HEK293 (cell line): ENCODE measurements at regions not wholly inside any gene's neighbourhood (a gene's known extent, or its start where the extent isn't known, plus 50 kb on each side); places are given as distances from the start of the nearest gene placed in this dataset.

Experiments
- AEBP2 ChIP-seq: fragments of 450-650 bp; formaldehyde crosslinking; IDR thresholded peaks from 2 replicates; pipeline ENCODE4 v1.5.1; 2016; ENCODE audit warnings: missing biosample characterization, missing genetic modification characterization, borderline replicate concordance
- GLIS2 ChIP-seq: fragments of 450-650 bp; formaldehyde crosslinking; IDR thresholded peaks from 2 replicates; pipeline ENCODE4 v1.5.1; 2016; ENCODE audit warnings: missing biosample characterization, missing genetic modification characterization
- REST ChIP-seq: fragments of 450-650 bp; formaldehyde crosslinking; IDR thresholded peaks from 2 replicates; pipeline ENCODE4 v1.5.1; 2016; ENCODE audit warnings: missing biosample characterization, missing genetic modification characterization
- ZBTB8A ChIP-seq: fragments of 450-650 bp; formaldehyde crosslinking; IDR thresholded peaks from 2 replicates; pipeline ENCODE4 v1.5.1; 2016; ENCODE audit warnings: missing biosample characterization, missing genetic modification characterization
- ZFHX2 ChIP-seq: fragments of 450-650 bp; formaldehyde crosslinking; conservative IDR thresholded peaks from 2 replicates; pipeline ENCODE4 v1.5.1; 2016; ENCODE audit warnings: missing biosample characterization, missing genetic modification characterization
- ZNF112 ChIP-seq: fragments of 450-650 bp; formaldehyde crosslinking; IDR thresholded peaks from 2 replicates; pipeline ENCODE4 v1.5.0; 2017; ENCODE audit warnings: missing biosample characterization, missing genetic modification characterization
- ZNF174 ChIP-seq: fragments of 450-650 bp; formaldehyde crosslinking; IDR thresholded peaks from 2 replicates; pipeline ENCODE4 v1.5.0; 2017; ENCODE audit warnings: missing biosample characterization, mild to moderate bottlenecking, missing genetic modification characterization
- ZNF184 ChIP-seq: fragments of 450-650 bp; IDR thresholded peaks from 2 replicates; pipeline ENCODE4 v1.5.1; 2018; ENCODE audit warnings: missing biosample characterization, mild to moderate bottlenecking, missing genetic modification characterization
- ZNF248 ChIP-seq: fragments of 450-650 bp; formaldehyde crosslinking; IDR thresholded peaks from 2 replicates; pipeline ENCODE4 v1.5.1; 2017; ENCODE audit warnings: missing biosample characterization, missing genetic modification characterization
- ZNF280C ChIP-seq: fragments of 450-650 bp; formaldehyde crosslinking; IDR thresholded peaks from 2 replicates; pipeline ENCODE4 v1.5.1; 2016; ENCODE audit warnings: missing biosample characterization, missing genetic modification characterization
- ZNF335 ChIP-seq: fragments of 450-650 bp; formaldehyde crosslinking; conservative IDR thresholded peaks from 2 replicates; pipeline ENCODE4 v1.5.1; 2016; ENCODE audit warnings: missing biosample characterization, missing genetic modification characterization
- ZNF48 ChIP-seq: fragments of 450-650 bp; formaldehyde crosslinking; IDR thresholded peaks from 2 replicates; pipeline ENCODE4 v1.5.1; 2016; ENCODE audit warnings: missing biosample characterization, missing genetic modification characterization
- ZNF549 ChIP-seq: fragments of 450-650 bp; IDR thresholded peaks from 2 replicates; pipeline ENCODE4 v1.5.1; 2018; ENCODE audit warnings: missing biosample characterization, missing genetic modification characterization, mild to moderate bottlenecking, inconsistent platforms, moderate library complexity
- ZNF596 ChIP-seq: fragments of 450-650 bp; IDR thresholded peaks from 2 replicates; pipeline ENCODE4 v1.5.0; 2018; ENCODE audit warnings: missing biosample characterization, mild to moderate bottlenecking, missing genetic modification characterization, moderate library complexity
- ZNF610 ChIP-seq: fragments of 450-650 bp; formaldehyde crosslinking; IDR thresholded peaks from 2 replicates; pipeline ENCODE4 v1.5.1; 2016; ENCODE audit warnings: missing biosample characterization, missing genetic modification characterization, borderline replicate concordance
- ZNF623 ChIP-seq: fragments of 450-650 bp; formaldehyde crosslinking; IDR thresholded peaks from 2 replicates; pipeline ENCODE4 v1.5.1; 2016; ENCODE audit warnings: missing biosample characterization, missing genetic modification characterization
- ZSCAN16 ChIP-seq: fragments of 450-650 bp; formaldehyde crosslinking; IDR thresholded peaks from 2 replicates; pipeline ENCODE4 v1.5.1; 2016; ENCODE audit warnings: missing biosample characterization, missing genetic modification characterization
- TF ChIP-seq, protein P1 (sequence below): fragments of 450-650 bp; formaldehyde crosslinking; IDR thresholded peaks from 2 replicates; pipeline ENCODE4 v1.5.1; 2016; ENCODE audit warnings: missing biosample characterization, missing genetic modification characterization, borderline replicate concordance
- TF ChIP-seq, protein P2 (sequence below): fragments of 450-650 bp; formaldehyde crosslinking; IDR thresholded peaks from 2 replicates; pipeline ENCODE4 v1.5.1; 2016; ENCODE audit warnings: missing biosample characterization, missing genetic modification characterization
- TF ChIP-seq, protein P3 (sequence below): fragments of 450-650 bp; formaldehyde crosslinking; IDR thresholded peaks from 2 replicates; pipeline ENCODE4 v1.5.1; 2016; ENCODE audit warnings: missing biosample characterization, missing genetic modification characterization
- TF ChIP-seq, protein P4 (sequence below): IDR thresholded peaks from 2 replicates; pipeline ENCODE4 v1.6.1; 2011; ENCODE audit warnings: mild to moderate bottlenecking, low read depth, low read length, borderline replicate concordance

- TF ChIP-seq, protein P1, sequence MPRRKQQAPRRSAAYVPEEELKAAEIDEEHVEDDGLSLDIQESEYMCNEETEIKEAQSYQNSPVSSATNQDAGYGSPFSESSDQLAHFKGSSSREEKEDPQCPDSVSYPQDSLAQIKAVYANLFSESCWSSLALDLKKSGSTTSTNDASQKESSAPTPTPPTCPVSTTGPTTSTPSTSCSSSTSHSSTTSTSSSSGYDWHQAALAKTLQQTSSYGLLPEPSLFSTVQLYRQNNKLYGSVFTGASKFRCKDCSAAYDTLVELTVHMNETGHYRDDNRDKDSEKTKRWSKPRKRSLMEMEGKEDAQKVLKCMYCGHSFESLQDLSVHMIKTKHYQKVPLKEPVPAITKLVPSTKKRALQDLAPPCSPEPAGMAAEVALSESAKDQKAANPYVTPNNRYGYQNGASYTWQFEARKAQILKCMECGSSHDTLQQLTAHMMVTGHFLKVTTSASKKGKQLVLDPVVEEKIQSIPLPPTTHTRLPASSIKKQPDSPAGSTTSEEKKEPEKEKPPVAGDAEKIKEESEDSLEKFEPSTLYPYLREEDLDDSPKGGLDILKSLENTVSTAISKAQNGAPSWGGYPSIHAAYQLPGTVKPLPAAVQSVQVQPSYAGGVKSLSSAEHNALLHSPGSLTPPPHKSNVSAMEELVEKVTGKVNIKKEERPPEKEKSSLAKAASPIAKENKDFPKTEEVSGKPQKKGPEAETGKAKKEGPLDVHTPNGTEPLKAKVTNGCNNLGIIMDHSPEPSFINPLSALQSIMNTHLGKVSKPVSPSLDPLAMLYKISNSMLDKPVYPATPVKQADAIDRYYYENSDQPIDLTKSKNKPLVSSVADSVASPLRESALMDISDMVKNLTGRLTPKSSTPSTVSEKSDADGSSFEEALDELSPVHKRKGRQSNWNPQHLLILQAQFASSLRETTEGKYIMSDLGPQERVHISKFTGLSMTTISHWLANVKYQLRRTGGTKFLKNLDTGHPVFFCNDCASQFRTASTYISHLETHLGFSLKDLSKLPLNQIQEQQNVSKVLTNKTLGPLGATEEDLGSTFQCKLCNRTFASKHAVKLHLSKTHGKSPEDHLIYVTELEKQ (tag by site-specific recombination) = peak; percentile 96
- TF ChIP-seq ZNF549 (tag by site-specific recombination) (no peak), ZNF248 (no peak), ZNF280C (tag by site-specific recombination) (no peak), ZNF174 (tag by site-specific recombination) (no peak), ZNF48 (tag by site-specific recombination) (no peak), REST (tag by site-specific recombination) (no peak), ZNF596 (peak; percentile 84), ZBTB8A (tag by site-specific recombination) (peak; percentile 80), ZNF112 (tag by site-specific recombination) (no peak), ZFHX2 (tag by site-specific recombination) (no peak), ZNF623 (tag by site-specific recombination) (no peak), ZNF335 (tag by site-specific recombination) (no peak), GLIS2 (tag by site-specific recombination) (no peak), AEBP2 (tag by site-specific recombination) (no peak), ZNF184 (no peak), ZNF610 (peak; percentile 86), ZSCAN16 (tag by site-specific recombination) (peak; percentile 73)
- TF ChIP-seq, protein P2, sequence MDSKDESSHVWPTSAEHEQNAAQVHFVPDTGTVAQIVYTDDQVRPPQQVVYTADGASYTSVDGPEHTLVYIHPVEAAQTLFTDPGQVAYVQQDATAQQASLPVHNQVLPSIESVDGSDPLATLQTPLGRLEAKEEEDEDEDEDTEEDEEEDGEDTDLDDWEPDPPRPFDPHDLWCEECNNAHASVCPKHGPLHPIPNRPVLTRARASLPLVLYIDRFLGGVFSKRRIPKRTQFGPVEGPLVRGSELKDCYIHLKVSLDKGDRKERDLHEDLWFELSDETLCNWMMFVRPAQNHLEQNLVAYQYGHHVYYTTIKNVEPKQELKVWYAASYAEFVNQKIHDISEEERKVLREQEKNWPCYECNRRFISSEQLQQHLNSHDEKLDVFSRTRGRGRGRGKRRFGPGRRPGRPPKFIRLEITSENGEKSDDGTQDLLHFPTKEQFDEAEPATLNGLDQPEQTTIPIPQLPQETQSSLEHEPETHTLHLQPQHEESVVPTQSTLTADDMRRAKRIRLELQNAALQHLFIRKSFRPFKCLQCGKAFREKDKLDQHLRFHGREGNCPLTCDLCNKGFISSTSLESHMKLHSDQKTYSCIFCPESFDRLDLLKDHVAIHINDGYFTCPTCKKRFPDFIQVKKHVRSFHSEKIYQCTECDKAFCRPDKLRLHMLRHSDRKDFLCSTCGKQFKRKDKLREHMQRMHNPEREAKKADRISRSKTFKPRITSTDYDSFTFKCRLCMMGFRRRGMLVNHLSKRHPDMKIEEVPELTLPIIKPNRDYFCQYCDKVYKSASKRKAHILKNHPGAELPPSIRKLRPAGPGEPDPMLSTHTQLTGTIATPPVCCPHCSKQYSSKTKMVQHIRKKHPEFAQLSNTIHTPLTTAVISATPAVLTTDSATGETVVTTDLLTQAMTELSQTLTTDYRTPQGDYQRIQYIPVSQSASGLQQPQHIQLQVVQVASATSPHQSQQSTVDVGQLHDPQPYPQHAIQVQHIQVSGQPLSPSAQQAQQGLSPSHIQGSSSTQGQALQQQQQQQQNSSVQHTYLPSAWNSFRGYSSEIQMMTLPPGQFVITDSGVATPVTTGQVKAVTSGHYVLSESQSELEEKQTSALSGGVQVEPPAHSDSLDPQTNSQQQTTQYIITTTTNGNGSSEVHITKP (tag by site-specific recombination) = peak; percentile 43
- TF ChIP-seq, protein P3, sequence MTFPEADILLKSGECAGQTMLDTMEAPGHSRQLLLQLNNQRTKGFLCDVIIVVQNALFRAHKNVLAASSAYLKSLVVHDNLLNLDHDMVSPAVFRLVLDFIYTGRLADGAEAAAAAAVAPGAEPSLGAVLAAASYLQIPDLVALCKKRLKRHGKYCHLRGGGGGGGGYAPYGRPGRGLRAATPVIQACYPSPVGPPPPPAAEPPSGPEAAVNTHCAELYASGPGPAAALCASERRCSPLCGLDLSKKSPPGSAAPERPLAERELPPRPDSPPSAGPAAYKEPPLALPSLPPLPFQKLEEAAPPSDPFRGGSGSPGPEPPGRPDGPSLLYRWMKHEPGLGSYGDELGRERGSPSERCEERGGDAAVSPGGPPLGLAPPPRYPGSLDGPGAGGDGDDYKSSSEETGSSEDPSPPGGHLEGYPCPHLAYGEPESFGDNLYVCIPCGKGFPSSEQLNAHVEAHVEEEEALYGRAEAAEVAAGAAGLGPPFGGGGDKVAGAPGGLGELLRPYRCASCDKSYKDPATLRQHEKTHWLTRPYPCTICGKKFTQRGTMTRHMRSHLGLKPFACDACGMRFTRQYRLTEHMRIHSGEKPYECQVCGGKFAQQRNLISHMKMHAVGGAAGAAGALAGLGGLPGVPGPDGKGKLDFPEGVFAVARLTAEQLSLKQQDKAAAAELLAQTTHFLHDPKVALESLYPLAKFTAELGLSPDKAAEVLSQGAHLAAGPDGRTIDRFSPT (tag by site-specific recombination) = no peak
- TF ChIP-seq, protein P4, sequence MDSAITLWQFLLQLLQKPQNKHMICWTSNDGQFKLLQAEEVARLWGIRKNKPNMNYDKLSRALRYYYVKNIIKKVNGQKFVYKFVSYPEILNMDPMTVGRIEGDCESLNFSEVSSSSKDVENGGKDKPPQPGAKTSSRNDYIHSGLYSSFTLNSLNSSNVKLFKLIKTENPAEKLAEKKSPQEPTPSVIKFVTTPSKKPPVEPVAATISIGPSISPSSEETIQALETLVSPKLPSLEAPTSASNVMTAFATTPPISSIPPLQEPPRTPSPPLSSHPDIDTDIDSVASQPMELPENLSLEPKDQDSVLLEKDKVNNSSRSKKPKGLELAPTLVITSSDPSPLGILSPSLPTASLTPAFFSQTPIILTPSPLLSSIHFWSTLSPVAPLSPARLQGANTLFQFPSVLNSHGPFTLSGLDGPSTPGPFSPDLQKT = no peak
These were observed 218.7 kb upstream of the FGGY start (continued) for GRCh38 chr1:59078070-59078800.
